ENCODE measurements at regions not wholly inside any gene's neighbourhood (a gene's known extent, or its start where the extent isn't known, plus 50 kb on each side); places are given as distances from the start of the nearest gene placed in this dataset.

DNA sequence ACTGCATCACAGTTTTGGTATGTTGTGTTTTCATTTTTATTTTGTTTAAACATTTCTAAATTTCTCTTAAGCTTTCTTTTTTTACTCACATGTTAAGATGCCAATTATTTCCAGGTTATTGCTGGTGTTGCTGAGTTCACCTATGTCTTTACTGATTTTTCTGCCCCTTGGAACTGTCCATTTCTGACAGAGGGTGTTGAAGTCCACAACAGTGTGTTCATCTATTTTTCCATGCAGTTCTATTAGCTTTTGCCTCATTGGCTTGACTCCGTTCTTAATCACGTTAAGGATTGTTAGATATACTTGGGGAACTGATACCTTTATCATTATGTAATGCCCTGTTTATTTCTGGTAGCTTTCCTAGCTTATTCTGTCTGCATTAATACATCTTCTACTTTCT lies 158.0 kb upstream of the TCERG1L start:
- Histone ChIP-seq H3K27ac (ENCODE audit: low read depth, low read length) (no peak overlapping the region), H3F3A (ENCODE audit: control insufficient read depth, insufficient read depth) (no peaks in the 10 kb centered on the region), H3K4me1 (ENCODE audit: control insufficient read depth, low read length) (no peaks in the 10 kb centered on the region), H3K9me2 (replicated peaks; ENCODE audit: control insufficient read depth, low read length) (no peaks in the 10 kb centered on the region), H3K9me3 (ENCODE audit: control insufficient read depth, insufficient read depth, low read length) (no peaks in the 10 kb centered on the region), H3K36me3 (ENCODE audit: control insufficient read depth, low read length) (no peaks in the 10 kb centered on the region), H3K27me3 (ENCODE audit: control insufficient read depth, low read length) (no peaks in the 10 kb centered on the region), H4K20me1 (ENCODE audit: control insufficient read depth, insufficient read depth, low read depth, low read length) (no peaks in the 10 kb centered on the region), H3K4me2 (ENCODE audit: low read length) (no peak overlapping the region), H3K4me3 (ENCODE audit: low read length) (no peak overlapping the region), H3K79me2 (ENCODE audit: control insufficient read depth, low read length) (no peaks in the 10 kb centered on the region)
- TF ChIP-seq, protein P1, sequence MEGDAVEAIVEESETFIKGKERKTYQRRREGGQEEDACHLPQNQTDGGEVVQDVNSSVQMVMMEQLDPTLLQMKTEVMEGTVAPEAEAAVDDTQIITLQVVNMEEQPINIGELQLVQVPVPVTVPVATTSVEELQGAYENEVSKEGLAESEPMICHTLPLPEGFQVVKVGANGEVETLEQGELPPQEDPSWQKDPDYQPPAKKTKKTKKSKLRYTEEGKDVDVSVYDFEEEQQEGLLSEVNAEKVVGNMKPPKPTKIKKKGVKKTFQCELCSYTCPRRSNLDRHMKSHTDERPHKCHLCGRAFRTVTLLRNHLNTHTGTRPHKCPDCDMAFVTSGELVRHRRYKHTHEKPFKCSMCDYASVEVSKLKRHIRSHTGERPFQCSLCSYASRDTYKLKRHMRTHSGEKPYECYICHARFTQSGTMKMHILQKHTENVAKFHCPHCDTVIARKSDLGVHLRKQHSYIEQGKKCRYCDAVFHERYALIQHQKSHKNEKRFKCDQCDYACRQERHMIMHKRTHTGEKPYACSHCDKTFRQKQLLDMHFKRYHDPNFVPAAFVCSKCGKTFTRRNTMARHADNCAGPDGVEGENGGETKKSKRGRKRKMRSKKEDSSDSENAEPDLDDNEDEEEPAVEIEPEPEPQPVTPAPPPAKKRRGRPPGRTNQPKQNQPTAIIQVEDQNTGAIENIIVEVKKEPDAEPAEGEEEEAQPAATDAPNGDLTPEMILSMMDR (IDR thresholded peaks at IDR 0.05; ENCODE audit: low read depth, low read length, poor library complexity, severe bottlenecking) = no peak
- no peak for TF ChIP-seq EZH2phosphoT487 (IDR thresholded peaks at IDR 0.05; ENCODE audit: borderline replicate concordance, low read length)

DNA sequence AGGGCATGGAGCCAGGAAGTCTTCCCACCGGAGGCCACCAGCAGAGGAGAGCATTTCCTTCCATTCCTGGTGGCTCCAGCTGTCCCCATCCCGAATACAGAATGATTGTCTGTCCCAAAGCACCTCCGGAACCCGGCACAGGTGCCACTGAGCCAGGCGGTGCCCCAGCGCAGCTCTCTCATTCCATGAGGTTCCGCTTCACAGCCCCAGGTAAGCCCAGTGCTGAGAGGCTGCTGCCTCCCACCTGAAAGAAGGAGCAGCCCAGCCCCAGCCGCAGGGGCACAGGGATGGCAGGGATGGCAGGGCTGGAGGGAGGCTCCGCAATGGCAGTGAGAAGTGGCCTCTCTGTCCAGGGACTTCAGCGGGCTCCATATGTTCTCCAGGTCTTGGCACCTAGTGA lies 162.1 kb upstream of the TCERG1L start:
- TF ChIP-seq, protein P1 (IDR thresholded peaks at IDR 0.05; ENCODE audit: low read depth, low read length, poor library complexity, severe bottlenecking) = no peak
- TF ChIP-seq EZH2phosphoT487 (IDR thresholded peaks at IDR 0.05; ENCODE audit: borderline replicate concordance, low read length) = no peak

DNA sequence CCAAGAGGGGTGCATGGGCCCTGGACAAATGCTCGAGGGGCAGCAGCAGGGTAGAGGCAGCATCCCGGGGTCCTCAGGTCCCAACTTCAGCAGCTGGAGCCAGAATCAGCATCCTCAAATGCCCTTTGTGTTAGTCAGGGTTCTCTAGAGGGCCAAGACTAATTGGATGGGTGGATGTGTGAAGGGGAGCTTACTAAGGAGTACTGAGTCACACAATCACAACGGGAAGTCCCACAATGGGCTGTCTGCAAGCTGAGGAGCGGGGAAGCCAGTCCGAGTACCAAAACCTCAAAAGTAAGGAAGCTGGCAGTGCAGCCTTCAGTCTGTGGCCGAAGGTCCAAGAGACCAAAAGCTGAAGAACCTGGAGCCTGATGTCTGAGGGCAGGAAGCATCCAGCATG lies 162.9 kb upstream of the TCERG1L start:
- Histone ChIP-seq H3K4me2 (ENCODE audit: low read length) (no peak overlapping the region), H4K20me1 (ENCODE audit: control insufficient read depth, insufficient read depth, low read depth, low read length) (no peaks in the 10 kb centered on the region), H3K4me1 (ENCODE audit: control insufficient read depth, low read length) (no peaks in the 10 kb centered on the region), H3F3A (ENCODE audit: control insufficient read depth, insufficient read depth) (no peaks in the 10 kb centered on the region), H3K27ac (ENCODE audit: low read depth, low read length) (no peak overlapping the region), H3K4me3 (ENCODE audit: low read length) (no peak overlapping the region), H3K9me2 (replicated peaks; ENCODE audit: control insufficient read depth, low read length) (no peaks in the 10 kb centered on the region), H3K79me2 (ENCODE audit: control insufficient read depth, low read length) (no peaks in the 10 kb centered on the region), H3K27me3 (ENCODE audit: control insufficient read depth, low read length) (no peaks in the 10 kb centered on the region), H3K36me3 (ENCODE audit: control insufficient read depth, low read length) (no peaks in the 10 kb centered on the region), H3K9me3 (ENCODE audit: control insufficient read depth, insufficient read depth, low read length) (no peaks in the 10 kb centered on the region)
- TF ChIP-seq, protein P1 (IDR thresholded peaks at IDR 0.05; ENCODE audit: low read depth, low read length, poor library complexity, severe bottlenecking) = no peak
- no peak for TF ChIP-seq EZH2phosphoT487 (IDR thresholded peaks at IDR 0.05; ENCODE audit: borderline replicate concordance, low read length)

More for the DNA sequence above, 162.1 kb upstream of the TCERG1L start:
- no peak overlapping the region for H3K4me3 ChIP-seq (ENCODE audit: low read length)
- no peaks in the 10 kb centered on the region for H4K20me1 ChIP-seq (ENCODE audit: control insufficient read depth, insufficient read depth, low read depth, low read length)
- H3K4me1 ChIP-seq (ENCODE audit: control insufficient read depth, low read length) = no peaks in the 10 kb centered on the region
- no peak overlapping the region for H3K4me2 ChIP-seq (ENCODE audit: low read length)
- H3K27ac ChIP-seq (ENCODE audit: low read depth, low read length) = no peak overlapping the region
- no peaks in the 10 kb centered on the region for H3K9me2 ChIP-seq (replicated peaks; ENCODE audit: control insufficient read depth, low read length)
- no peaks in the 10 kb centered on the region for H3K27me3 ChIP-seq (ENCODE audit: control insufficient read depth, low read length)
- no peaks in the 10 kb centered on the region for H3F3A ChIP-seq (ENCODE audit: control insufficient read depth, insufficient read depth)
- no peaks in the 10 kb centered on the region for H3K9me3 ChIP-seq (ENCODE audit: control insufficient read depth, insufficient read depth, low read length)
- no peaks in the 10 kb centered on the region for H3K79me2 ChIP-seq (ENCODE audit: control insufficient read depth, low read length)
- no peaks in the 10 kb centered on the region for H3K36me3 ChIP-seq (ENCODE audit: control insufficient read depth, low read length)

DNA sequence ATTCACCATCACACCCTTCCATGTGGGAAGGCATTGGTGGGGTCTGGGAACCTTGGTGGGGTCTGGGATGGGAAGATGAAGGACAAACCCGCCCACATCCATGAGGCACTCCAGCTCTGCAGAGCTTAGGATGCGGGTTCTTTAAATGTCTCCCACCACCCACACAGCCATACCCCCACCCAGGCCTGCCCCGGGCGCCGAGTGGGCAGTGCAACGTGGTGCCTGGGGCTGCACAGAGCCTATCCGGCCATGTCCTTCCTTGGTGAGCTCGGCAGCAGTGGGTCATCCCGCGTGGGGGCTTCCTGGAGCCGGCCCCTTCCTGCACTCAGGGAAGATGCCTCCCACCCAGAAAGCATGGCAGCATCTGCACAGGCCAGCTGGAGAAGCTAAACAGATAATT lies 163.5 kb upstream of the TCERG1L start:
- Histone ChIP-seq H3K4me3 (ENCODE audit: low read length) (no peak overlapping the region), H3K27me3 (ENCODE audit: control insufficient read depth, low read length) (no peaks in the 10 kb centered on the region), H3K4me1 (ENCODE audit: control insufficient read depth, low read length) (no peaks in the 10 kb centered on the region), H4K20me1 (ENCODE audit: control insufficient read depth, insufficient read depth, low read depth, low read length) (no peaks in the 10 kb centered on the region), H3K9me3 (ENCODE audit: control insufficient read depth, insufficient read depth, low read length) (no peaks in the 10 kb centered on the region), H3K9me2 (replicated peaks; ENCODE audit: control insufficient read depth, low read length) (no peaks in the 10 kb centered on the region), H3K79me2 (ENCODE audit: control insufficient read depth, low read length) (no peaks in the 10 kb centered on the region), H3K4me2 (ENCODE audit: low read length) (no peak overlapping the region), H3K36me3 (ENCODE audit: control insufficient read depth, low read length) (no peaks in the 10 kb centered on the region), H3F3A (ENCODE audit: control insufficient read depth, insufficient read depth) (no peaks in the 10 kb centered on the region), H3K27ac (ENCODE audit: low read depth, low read length) (no peak overlapping the region)
- TF ChIP-seq EZH2phosphoT487 (IDR thresholded peaks at IDR 0.05; ENCODE audit: borderline replicate concordance, low read length) = no peak
- TF ChIP-seq, protein P1 (IDR thresholded peaks at IDR 0.05; ENCODE audit: low read depth, low read length, poor library complexity, severe bottlenecking) = no peak

All from DOHH2 (cell line).